OCI-LY3 (cell line): ENCODE measurements at regions not wholly inside any gene's neighbourhood (a gene's known extent, or its start where the extent isn't known, plus 50 kb on each side); places are given as distances from the start of the nearest gene placed in this dataset.
A peak's percentile ranks its signal among the peaks of the same experiment; 100 is the strongest.

Source experiments
- H2AFZ ChIP-seq: fragments of 200-600, 300-600 bp; shearing (Covaris generic); 2 replicates; pipeline ENCODE4 v1.6.0; 2014; ENCODE audit warnings: antibody characterized with exemption, low read depth, low read length
- H3K27ac ChIP-seq: fragments of 200-600, 300-600 bp; sonication (generic); 2 replicates; pipeline ENCODE4 v1.5.1; 2014; ENCODE audit warnings: mild to moderate bottlenecking, low read length, moderate library complexity, mixed read lengths
- H3K27me3 ChIP-seq: fragments of 200-600, 300-600 bp; sonication (generic); 2 replicates; pipeline ENCODE4 v1.6.1; 2014; ENCODE audit warnings: low read depth, low read length, mixed read lengths
- H3K36me3 ChIP-seq: fragments of 200-600, 300-600 bp; sonication (generic); replicated peaks from 2 replicates; pipeline ENCODE3; 2014; ENCODE audit warnings: low read depth, low read length, mixed read lengths
- H3K4me1 ChIP-seq: fragments of 300-600, 200-600 bp; sonication (generic); 2 replicates; pipeline ENCODE4 v1.6.1; 2014; ENCODE audit warnings: low read length, mixed read lengths
- H3K4me2 ChIP-seq: fragments of 200-600, 300-600 bp; sonication (generic); 2 replicates; pipeline ENCODE4 v1.6.1; 2014; ENCODE audit warnings: low read length, mixed read lengths
- H3K4me3 ChIP-seq: fragments of 300-600, 200-600 bp; sonication (generic); 2 replicates; pipeline ENCODE4 v1.5.1; 2014; ENCODE audit warnings: antibody characterized with exemption, mild to moderate bottlenecking, low read length, moderate library complexity
- H3K79me2 ChIP-seq: fragments of 300-600, 200-600 bp; shearing (Covaris generic); 2 replicates; pipeline ENCODE4 v1.6.1; 2014; ENCODE audit warnings: mild to moderate bottlenecking, low read length, mixed read lengths
- H3K9ac ChIP-seq: fragments of 300-600, 200-600 bp; shearing (Covaris generic); 2 replicates; pipeline ENCODE4 v1.6.0; 2014; ENCODE audit warnings: mild to moderate bottlenecking, low read length, moderate library complexity
- H3K9me3 ChIP-seq: fragments of 200-600, 300-600 bp; shearing (Covaris generic); 2 replicates; pipeline ENCODE4 v1.6.1; 2014; ENCODE audit warnings: low read length, mixed read lengths; ENCODE audit not compliant: insufficient read depth
- H4K20me1 ChIP-seq: fragments of 200-600, 300-600 bp; sonication (generic); 2 replicates; pipeline ENCODE4 v1.6.1; 2016; ENCODE audit warnings: low read length, mixed read lengths; ENCODE audit not compliant: insufficient read depth
- CTCF ChIP-seq: fragments of 200-600, 300-600 bp; sonication (generic); IDR thresholded peaks from 2 replicates; pipeline ENCODE4 v1.5.1; 2014; ENCODE audit warnings: antibody characterized with exemption, low read length, low read depth
- EZH2phosphoT487 ChIP-seq: fragments of 200-600 bp; shearing (Covaris generic); IDR thresholded peaks from 2 replicates; pipeline ENCODE4 v1.6.1; 2018; ENCODE audit warnings: antibody characterized with exemption, mixed run types, low read depth

DNA sequence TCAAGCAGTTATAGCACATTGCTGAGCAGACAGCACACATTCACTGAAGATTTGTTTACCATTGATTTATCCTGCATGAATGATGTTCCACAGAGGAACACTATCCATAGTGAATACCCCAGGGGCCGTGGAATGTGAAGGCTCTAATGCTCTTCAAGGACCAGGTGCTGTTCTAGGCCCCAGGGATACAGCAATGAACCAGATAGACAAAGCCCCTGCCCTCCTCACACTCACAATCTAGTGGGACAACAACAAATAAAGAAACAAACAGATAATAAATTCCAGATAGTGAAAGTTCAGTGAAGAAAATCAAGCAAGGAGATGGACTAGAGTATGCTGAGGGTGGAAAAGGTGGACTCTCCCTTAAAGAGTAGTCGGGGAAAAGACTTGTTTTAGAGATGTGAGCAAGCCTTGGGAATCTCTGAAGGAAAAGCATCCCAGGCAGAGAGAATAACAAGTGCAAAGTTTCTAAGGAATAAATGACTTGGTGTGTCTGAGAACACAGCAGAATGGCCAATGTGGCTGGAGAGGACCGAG lies 117.7 kb downstream of the CCDC71L start:
- TF ChIP-seq EZH2phosphoT487, result no peak
- no peak for TF ChIP-seq CTCF
- Histone ChIP-seq H3K9ac (no peak overlapping the region), H3K27ac (no peak overlapping the region), H3K36me3 (no peaks in the 10 kb centered on the region), H3K4me3 (no peak overlapping the region), H3K9me3 (no peaks in the 10 kb centered on the region), H3K79me2 (no peaks in the 10 kb centered on the region), H4K20me1 (no peaks in the 10 kb centered on the region), H3K4me1 (peaks cover 18% of the 10 kb centered on the region), H2AFZ (0 out of 2 replicates have a peak overlapping the region, but pooled peaks have one; percentile 1), H3K27me3 (no peaks in the 10 kb centered on the region), H3K4me2 (no peak overlapping the region)

GRCh38 chr7:106542550-106543220 lies 118.3 kb downstream of the CCDC71L start:
- Histone ChIP-seq H2AFZ (0 out of 2 replicates have a peak overlapping the region, but pooled peaks have one; percentile 1), H3K79me2 (no peaks in the 10 kb centered on the region), H4K20me1 (no peaks in the 10 kb centered on the region), H3K4me1 (peaks cover 15% of the 10 kb centered on the region), H3K27me3 (no peaks in the 10 kb centered on the region), H3K9ac (no peak overlapping the region), H3K9me3 (no peaks in the 10 kb centered on the region), H3K4me2 (peak overlapping the region; percentile 6; the same call in 1 of the 2 replicates), H3K36me3 (no peaks in the 10 kb centered on the region), H3K4me3 (no peak overlapping the region), H3K27ac (no peak overlapping the region)
- TF ChIP-seq CTCF, result peak; percentile 89
- no peak for TF ChIP-seq EZH2phosphoT487

GRCh38 chr7:106538638-106539037 lies 122.3 kb downstream of the CCDC71L start:
- no peaks in the 10 kb centered on the region for H3K27me3 ChIP-seq
- H3K36me3 ChIP-seq, result no peaks in the 10 kb centered on the region
- H3K9me3 ChIP-seq, result no peaks in the 10 kb centered on the region
- no peak overlapping the region for H3K4me2 ChIP-seq
- no peaks in the 10 kb centered on the region for H3K79me2 ChIP-seq
- H3K27ac ChIP-seq, result no peak overlapping the region
- H3K9ac ChIP-seq, result no peak overlapping the region
- H4K20me1 ChIP-seq, result no peaks in the 10 kb centered on the region
- no peak overlapping the region for H2AFZ ChIP-seq
- no peak overlapping the region for H3K4me3 ChIP-seq
- no peak for TF ChIP-seq CTCF
- no peak for TF ChIP-seq EZH2phosphoT487
- peaks cover 10% of the 10 kb centered on the region for H3K4me1 ChIP-seq

DNA sequence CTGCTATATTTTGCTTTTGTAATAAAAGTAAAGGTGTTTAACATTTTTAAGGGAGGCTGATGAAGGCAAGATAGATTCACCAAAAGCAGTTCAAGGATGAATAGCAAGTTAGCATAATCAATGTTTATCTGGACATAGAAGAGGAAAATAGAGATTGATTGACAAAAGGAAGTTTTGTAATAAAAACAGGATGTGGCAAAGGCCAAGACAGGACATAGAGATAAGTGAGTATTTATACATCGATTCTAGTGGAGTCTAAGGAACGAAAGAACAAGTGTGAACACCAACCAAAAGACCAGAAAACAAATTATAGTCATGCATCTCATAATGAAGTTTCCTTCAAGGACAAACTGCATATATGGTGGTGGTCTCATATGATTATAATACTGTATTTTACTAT lies 123.8 kb downstream of the CCDC71L start:
- H3K4me1 ChIP-seq, result no peaks in the 10 kb centered on the region
- H3K27me3 ChIP-seq, result no peaks in the 10 kb centered on the region
- no peak overlapping the region for H3K27ac ChIP-seq
- H2AFZ ChIP-seq, result no peak overlapping the region
- no peaks in the 10 kb centered on the region for H3K79me2 ChIP-seq
- no peaks in the 10 kb centered on the region for H3K36me3 ChIP-seq
- H3K9me3 ChIP-seq, result no peaks in the 10 kb centered on the region
- no peak overlapping the region for H3K4me2 ChIP-seq
- no peaks in the 10 kb centered on the region for H4K20me1 ChIP-seq
- H3K9ac ChIP-seq, result no peak overlapping the region
- no peak overlapping the region for H3K4me3 ChIP-seq
- no peak for TF ChIP-seq CTCF
- no peak for TF ChIP-seq EZH2phosphoT487
